GM19468 (cell line): ENCODE measurements at regions not wholly inside any gene's neighbourhood (a gene's known extent, or its start where the extent isn't known, plus 50 kb on each side); places are given as distances from the start of the nearest gene placed in this dataset.
A peak's percentile ranks its signal among the peaks of the same experiment; 100 is the strongest.
"Not testable (repeated sequence)": the region's sequence is repeated elsewhere in the genome, so short reads cannot be mapped to it uniquely, and the experiment has no call there.

ENCODE experiments used
- ATAC-seq: cut with Tn5 transposase; IDR thresholded peaks from one replicate; pipeline ENCODE4 v1.9.1; 2021; ENCODE audit warnings: mild to moderate bottlenecking, moderate library complexity, moderate number of reproducible peaks; ENCODE audit not compliant: unreplicated experiment; ENCODE audit errors: extremely low read depth

GRCh38 chr4:78691334-78691754 lies 84.8 kb upstream of the BMP2K start:
- no peak for ATAC-seq

GRCh38 chr4:78691971-78692821 lies 84.0 kb upstream of the BMP2K start:
- no peak for ATAC-seq

- no peak for ATAC-seq
Observed at GRCh38 chr4:78692822-78693170, 83.4 kb upstream of the BMP2K start.

DNA sequence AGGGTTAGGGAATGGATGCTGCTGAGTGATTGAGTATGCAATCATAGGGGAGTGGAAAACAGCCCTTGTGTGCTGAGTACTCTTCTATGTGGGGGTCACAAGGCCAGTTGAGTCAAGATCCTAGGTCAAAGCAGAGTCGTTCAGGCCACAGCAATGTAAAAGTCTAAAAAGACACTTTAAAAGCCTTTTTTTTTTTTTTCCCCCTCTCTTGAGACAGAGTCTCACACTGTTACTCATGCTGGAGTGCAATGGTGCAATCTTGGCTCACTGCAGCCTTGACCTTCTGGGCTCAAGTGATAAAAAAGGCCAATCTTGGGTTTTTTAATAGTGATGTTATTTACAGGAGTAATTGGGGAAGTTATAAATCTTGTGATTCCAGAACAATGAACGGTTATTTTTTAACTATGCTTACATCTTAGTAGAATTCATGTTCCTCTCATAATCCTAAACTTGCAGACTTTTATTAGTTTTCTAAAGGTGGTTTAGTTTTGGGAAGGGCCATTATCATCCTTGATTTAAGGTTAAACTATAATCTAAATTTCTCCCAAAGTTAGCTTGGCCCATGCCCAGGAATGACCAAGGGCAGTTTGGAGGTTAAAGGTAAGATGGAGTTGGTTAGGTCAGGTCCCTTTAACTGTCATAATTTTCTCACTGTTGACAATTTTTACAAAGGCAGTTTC lies 82.2 kb upstream of the BMP2K start:
- ATAC-seq = no peak

GRCh38 chr4:78694457-78694787 lies 81.7 kb upstream of the BMP2K start:
- ATAC-seq = no peak

DNA sequence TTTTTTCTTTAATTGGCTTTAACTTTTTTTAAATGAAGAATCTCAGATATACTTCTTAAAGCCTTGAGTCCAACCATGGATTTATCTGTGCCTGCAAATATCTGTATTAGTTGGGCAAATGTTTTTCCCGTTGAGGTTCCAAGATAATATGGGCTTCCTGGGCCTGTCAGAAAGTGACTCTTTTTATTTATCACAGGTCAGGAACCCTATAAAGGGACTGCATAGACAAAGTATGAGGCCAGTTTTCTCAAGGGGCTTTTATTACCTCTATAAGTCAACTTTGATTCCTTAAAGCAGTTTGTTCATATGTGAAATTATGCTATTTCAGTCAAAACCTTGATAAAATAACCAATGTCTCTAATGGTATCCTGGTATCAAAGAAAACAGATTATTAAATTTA lies 80.2 kb upstream of the BMP2K start:
- no peak for ATAC-seq

- no peak for ATAC-seq
Observed at GRCh38 chr4:78703079-78703478, 73.1 kb upstream of the BMP2K start.

DNA sequence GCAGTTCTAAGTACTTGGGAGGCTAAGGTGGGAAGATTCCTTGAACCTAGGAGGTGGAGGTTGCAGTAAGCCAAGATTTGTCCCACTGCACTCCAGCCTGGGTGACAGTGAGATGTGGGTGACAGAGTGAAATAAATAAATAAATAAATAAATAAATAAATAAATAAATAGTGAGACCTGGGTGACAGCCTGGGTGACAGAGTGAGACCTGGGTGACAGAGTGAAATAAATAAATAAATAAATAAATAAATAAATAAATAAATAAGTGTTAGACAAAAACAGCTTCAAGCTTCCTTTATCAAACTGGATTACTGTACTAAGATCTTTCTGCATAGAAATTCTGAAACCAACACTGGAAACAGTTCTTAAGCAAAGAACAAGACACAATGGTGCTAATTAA lies 71.8 kb upstream of the BMP2K start:
- no peak for ATAC-seq

GRCh38 chr4:78704981-78705683 lies 71.0 kb upstream of the BMP2K start:
- ATAC-seq = no peak

DNA sequence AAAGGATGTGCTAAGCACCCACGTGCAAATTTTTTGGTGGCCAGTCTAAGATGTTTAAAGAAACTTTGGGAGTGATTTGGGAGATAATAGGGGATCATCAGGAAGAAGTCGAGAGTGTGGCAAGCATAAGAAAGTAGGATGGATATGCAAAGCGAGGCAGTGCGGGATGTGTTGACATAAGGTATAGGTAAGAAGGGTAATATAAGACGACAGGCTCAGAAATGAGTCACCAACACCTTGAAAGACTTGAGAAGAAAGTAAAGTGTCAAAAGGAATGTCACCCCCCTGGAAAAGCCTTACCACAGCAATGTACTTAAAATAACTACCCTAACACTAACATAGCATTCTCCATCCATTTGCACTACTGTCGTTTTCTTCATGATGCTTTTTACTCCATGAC lies 69.8 kb upstream of the BMP2K start:
- no peak for ATAC-seq

DNA sequence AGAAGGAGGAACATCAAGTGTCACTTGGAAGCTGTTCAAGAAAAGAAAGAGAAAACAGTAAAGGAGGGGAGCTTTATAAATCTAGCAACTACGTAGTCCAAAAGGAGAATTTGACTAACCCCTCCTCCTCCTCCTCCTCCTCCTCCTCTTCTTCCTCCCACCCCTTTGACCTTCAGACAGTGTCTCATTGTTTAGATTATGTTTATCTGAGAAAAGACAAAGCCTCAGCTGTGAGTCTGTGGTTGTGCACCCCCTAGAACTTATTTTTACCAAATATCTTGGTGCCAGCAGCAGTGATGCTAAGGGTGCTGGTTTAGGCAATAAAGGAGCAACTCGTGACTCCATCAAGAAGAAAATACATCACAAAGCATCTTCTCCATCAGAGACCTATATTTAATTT lies 68.9 kb upstream of the BMP2K start:
- ATAC-seq = no peak

DNA sequence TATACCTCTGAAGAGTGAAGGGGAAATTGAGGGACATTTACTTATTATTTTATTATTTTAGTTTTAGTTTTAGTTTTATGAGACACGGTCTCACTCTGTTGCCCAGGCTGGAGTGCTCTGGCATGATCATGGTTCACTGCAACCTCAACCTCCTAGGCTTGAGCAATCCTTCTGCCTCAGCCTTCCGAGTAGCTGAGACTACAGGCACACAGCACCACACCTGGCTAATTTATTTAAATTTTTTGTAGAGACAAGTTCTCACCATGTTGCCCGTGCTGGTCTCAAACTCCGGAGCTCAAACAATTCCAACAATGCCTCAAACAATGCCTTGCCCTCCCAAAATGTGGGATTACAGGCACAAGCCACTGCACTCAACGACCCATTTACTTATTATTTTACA lies 68.4 kb upstream of the BMP2K start:
- ATAC-seq = no peak

- no peak for ATAC-seq
Observed at GRCh38 chr4:78710536-78710935, 65.6 kb upstream of the BMP2K start.

DNA sequence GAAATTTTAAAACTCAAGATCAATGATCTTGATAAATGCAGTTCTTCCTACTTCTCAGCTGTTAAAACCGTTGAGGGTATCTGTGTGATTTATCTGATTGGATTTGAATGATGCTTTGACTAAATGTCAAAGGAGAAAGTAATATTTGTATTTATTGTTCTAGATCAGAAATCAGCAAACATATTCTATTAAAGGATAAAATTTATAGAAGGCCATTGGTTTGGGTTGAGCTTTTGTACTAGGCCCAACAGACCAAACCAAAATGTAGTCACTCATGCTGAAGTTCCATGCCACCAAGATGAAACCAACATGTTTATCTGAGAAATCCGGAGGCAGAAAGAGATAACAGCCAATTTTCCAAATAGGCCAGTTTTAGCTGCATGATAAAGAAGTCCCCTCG lies 64.5 kb upstream of the BMP2K start:
- ATAC-seq = no peak

- ATAC-seq = not testable (repeated sequence)
Observed at GRCh38 chr4:78714598-78714997, 61.6 kb upstream of the BMP2K start.

DNA sequence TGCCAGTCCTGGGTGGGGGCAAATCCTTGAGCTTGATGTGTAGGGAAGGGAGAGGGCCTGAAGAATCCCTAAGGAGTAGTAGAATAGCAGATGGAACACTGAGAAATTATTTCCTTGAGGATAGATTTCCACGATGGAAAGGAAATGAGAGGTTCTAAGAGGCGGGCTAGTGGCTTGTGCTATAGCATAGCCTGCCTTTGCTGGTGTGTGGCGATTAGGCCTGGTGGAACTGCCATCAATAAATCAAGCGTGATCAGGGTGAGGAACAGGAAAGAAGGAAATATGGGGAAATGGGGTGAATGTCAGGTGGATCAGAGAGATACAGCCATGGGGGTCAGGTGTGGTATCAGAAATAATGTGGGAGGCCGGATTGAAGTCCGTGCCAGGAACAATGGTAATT lies 60.8 kb upstream of the BMP2K start:
- not testable (repeated sequence) for ATAC-seq

DNA sequence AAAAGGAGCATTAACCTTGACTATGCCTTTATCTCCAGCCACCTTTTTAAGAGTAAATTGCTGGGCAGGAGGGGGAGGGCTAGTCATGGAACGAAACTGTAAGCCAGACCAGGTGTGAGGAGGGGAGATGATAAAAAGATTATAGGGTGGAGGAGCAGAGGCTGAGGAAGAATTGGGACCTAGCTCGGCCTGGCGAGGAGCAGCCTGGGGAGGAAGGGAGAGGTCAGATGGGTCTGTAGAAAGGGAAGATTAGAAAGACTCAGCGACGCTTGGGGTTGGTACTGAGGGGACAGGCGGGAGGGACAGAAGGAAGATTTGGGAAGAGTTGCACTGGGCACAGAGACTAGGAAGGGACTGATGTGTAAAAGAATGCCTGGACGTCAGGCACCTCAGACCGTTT lies 58.4 kb upstream of the BMP2K start:
- not testable (repeated sequence) for ATAC-seq

- no peak for ATAC-seq
Observed at GRCh38 chr4:78720204-78720603, 55.9 kb upstream of the BMP2K start.

GRCh38 chr4:78720994-78721677 lies 55.0 kb upstream of the BMP2K start:
- ATAC-seq = peak; percentile 56

- no peak for ATAC-seq
Observed at GRCh38 chr4:78721747-78722146, 54.4 kb upstream of the BMP2K start.

GRCh38 chr4:78722320-78722719 lies 53.8 kb upstream of the BMP2K start:
- ATAC-seq = no peak
